NCI-H82 treated with DMSO at 0.1 percent for 48 hours (cell line): ENCODE measurements at regions not wholly inside any gene's neighbourhood (a gene's known extent, or its start where the extent isn't known, plus 50 kb on each side); places are given as distances from the start of the nearest gene placed in this dataset.

Source experiments
- DNase-seq: peaks from one replicate; lab custom pipeline; 2025; ENCODE audit not compliant: unreplicated experiment; lab: John Stamatoyannopoulos, UW

- peak; percentile 9 for DNase-seq
These were observed 148.2 kb downstream of the CAAP1 start for GRCh38 chr9:26744191-26744965.

GRCh38 chr9:26742828-26743476 is 149.7 kb downstream of the CAAP1 start:
- no peak for DNase-seq

GRCh38 chr9:26735160-26735559 is 157.4 kb downstream of the CAAP1 start:
- DNase-seq: no peak

- DNase-seq: no peak
These were observed 163.4 kb downstream of the CAAP1 start for GRCh38 chr9:26729187-26729586.

- DNase-seq: no peak
These were observed 165.1 kb downstream of the CAAP1 start for GRCh38 chr9:26727471-26727870.

- no peak for DNase-seq
These were observed 167.0 kb downstream of the CAAP1 start for GRCh38 chr9:26725573-26725972.

GRCh38 chr9:26723486-26723885 is 169.1 kb downstream of the CAAP1 start:
- no peak for DNase-seq

GRCh38 chr9:26722755-26723154 is 169.8 kb downstream of the CAAP1 start:
- no peak for DNase-seq

GRCh38 chr9:26710008-26710407 is 182.6 kb downstream of the CAAP1 start:
- no peak for DNase-seq

- DNase-seq: no peak
These were observed 186.4 kb downstream of the CAAP1 start for GRCh38 chr9:26706223-26706622.

- no peak for DNase-seq
These were observed 197.3 kb downstream of the CAAP1 start for GRCh38 chr9:26695298-26695622.

GRCh38 chr9:26694381-26695297 is 198.0 kb downstream of the CAAP1 start:
- no peak for DNase-seq

GRCh38 chr9:26689041-26689440 is 203.6 kb downstream of the CAAP1 start:
- DNase-seq: no peak

GRCh38 chr9:26687421-26687820 is 205.2 kb downstream of the CAAP1 start:
- no peak for DNase-seq

GRCh38 chr9:26685818-26686217 is 206.8 kb downstream of the CAAP1 start:
- DNase-seq: no peak

GRCh38 chr9:26684029-26684428 is 208.6 kb downstream of the CAAP1 start:
- DNase-seq: peak; percentile 76

- no peak for DNase-seq
These were observed 209.7 kb downstream of the CAAP1 start for GRCh38 chr9:26682796-26683496.

GRCh38 chr9:26682041-26682440 is 210.6 kb downstream of the CAAP1 start:
- DNase-seq: no peak

GRCh38 chr9:26677965-26678706 is 214.5 kb downstream of the CAAP1 start:
- no peak for DNase-seq

GRCh38 chr9:26675035-26675434 is 217.6 kb downstream of the CAAP1 start:
- DNase-seq: no peak
